Skeletal muscle tissue (tissue), 3 donors: ENCODE measurements at regions not wholly inside any gene's neighbourhood (a gene's known extent, or its start where the extent isn't known, plus 50 kb on each side); places are given as distances from the start of the nearest gene placed in this dataset.

ENCODE experiments used
- H3K27ac ChIP-seq: one replicate; pipeline ENCODE4 v1.7.0; 2013; ENCODE audit warnings: mild to moderate bottlenecking, low read depth, low read length, inconsistent platforms
- H3K27me3 ChIP-seq, 3 donors: one replicate each; pipeline ENCODE4 v1.7.0; 2013; ENCODE audit warnings: low read length in 3 of 3; ENCODE audit not compliant: control insufficient read depth in 3 of 3, insufficient read depth in 3 of 3
- H3K36me3 ChIP-seq, 3 donors: one replicate each; pipeline ENCODE4 v1.7.0; 2013; ENCODE audit warnings: low read length in 3 of 3; ENCODE audit not compliant: control insufficient read depth in 3 of 3, insufficient read depth in 3 of 3
- H3K4me1 ChIP-seq, 3 donors: one replicate each; pipeline ENCODE4 v1.7.0; 2013; ENCODE audit warnings: low read length in 3 of 3, mild to moderate bottlenecking in 3 of 3; ENCODE audit not compliant: control insufficient read depth in 3 of 3, insufficient read depth in 3 of 3
- H3K4me3 ChIP-seq, 3 donors: one replicate each; pipeline ENCODE4 v1.7.0; 2013; ENCODE audit warnings: low read length in 3 of 3
- H3K9ac ChIP-seq, 3 donors: one replicate each; pipeline ENCODE4 v1.7.0; 2013; ENCODE audit warnings: low read length in 3 of 3, mild to moderate bottlenecking in 3 of 3, moderate library complexity in 2 of 3, low read depth in 1 of 3
- H3K9me3 ChIP-seq, 3 donors: one replicate each; pipeline ENCODE4 v1.7.0; 2013; ENCODE audit warnings: low read length in 3 of 3; ENCODE audit not compliant: control insufficient read depth in 3 of 3
- donor health status: Osteomylitis.

GRCh38 chr22:49212466-49212865 lies 615.2 kb downstream of the BRD1 start:
- no peak overlapping the region for H3K27ac ChIP-seq
- H3K4me3 ChIP-seq: no peak overlapping the region
- H3K9me3 ChIP-seq: peaks cover 0 to 2% (median 0%) of the 10 kb centered on the region in 3 donors
- H3K27me3 ChIP-seq: peaks cover 6 to 16% (median 8%) of the 10 kb centered on the region in 3 donors
- H3K36me3 ChIP-seq: no peaks in the 10 kb centered on the region
- H3K9ac ChIP-seq: no peak overlapping the region
- H3K4me1 ChIP-seq: no peaks in the 10 kb centered on the region

GRCh38 chr22:49212002-49212401 lies 615.7 kb downstream of the BRD1 start:
- peaks cover 6 to 19% (median 12%) of the 10 kb centered on the region in 3 donors for H3K27me3 ChIP-seq
- no peaks in the 10 kb centered on the region for H3K4me1 ChIP-seq
- no peak overlapping the region for H3K4me3 ChIP-seq
- no peak overlapping the region for H3K27ac ChIP-seq
- no peaks in the 10 kb centered on the region for H3K36me3 ChIP-seq
- H3K9me3 ChIP-seq: peaks cover 0 to 2% (median 0%) of the 10 kb centered on the region in 3 donors
- H3K9ac ChIP-seq: no peak overlapping the region

GRCh38 chr22:49211176-49211575 lies 616.5 kb downstream of the BRD1 start:
- peaks cover 0 to 2% (median 0%) of the 10 kb centered on the region in 3 donors for H3K9me3 ChIP-seq
- H3K4me1 ChIP-seq: no peaks in the 10 kb centered on the region

GRCh38 chr22:49210606-49211005 lies 617.1 kb downstream of the BRD1 start:
- Histone ChIP-seq H3K9ac (no peak overlapping the region), H3K4me3 (no peak overlapping the region), H3K9me3 (no peaks in the 10 kb centered on the region), H3K27ac (no peak overlapping the region), H3K27me3 (peaks cover 6 to 17% (median 15%) of the 10 kb centered on the region in 3 donors), H3K36me3 (no peaks in the 10 kb centered on the region), H3K4me1 (no peaks in the 10 kb centered on the region)

More at GRCh38 chr22:49211176-49211575, 616.5 kb downstream of the BRD1 start:
- Histone ChIP-seq H3K27ac (no peak overlapping the region), H3K4me3 (no peak overlapping the region), H3K9ac (no peak overlapping the region), H3K27me3 (peaks cover 6 to 19% (median 15%) of the 10 kb centered on the region in 3 donors), H3K36me3 (no peaks in the 10 kb centered on the region)

- no peak overlapping the region for H3K9ac ChIP-seq
- H3K4me1 ChIP-seq: no peaks in the 10 kb centered on the region
- H3K27ac ChIP-seq: no peak overlapping the region
- peaks cover 10 to 19% (median 14%) of the 10 kb centered on the region in 3 donors for H3K27me3 ChIP-seq
- H3K36me3 ChIP-seq: no peaks in the 10 kb centered on the region
- H3K4me3 ChIP-seq: no peak overlapping the region
- H3K9me3 ChIP-seq: no peaks in the 10 kb centered on the region
Observed at GRCh38 chr22:49209452-49210195, 618.0 kb downstream of the BRD1 start.

- no peaks in the 10 kb centered on the region for H3K4me1 ChIP-seq
- H3K27me3 ChIP-seq: peaks cover 10 to 19% (median 11%) of the 10 kb centered on the region in 3 donors
Observed at GRCh38 chr22:49208768-49209252, 618.9 kb downstream of the BRD1 start.

GRCh38 chr22:49208004-49208402 lies 619.7 kb downstream of the BRD1 start:
- H3K9ac ChIP-seq: no peak overlapping the region
- no peak overlapping the region for H3K4me3 ChIP-seq
- H3K27ac ChIP-seq: no peak overlapping the region
- no peaks in the 10 kb centered on the region for H3K4me1 ChIP-seq
- no peaks in the 10 kb centered on the region for H3K36me3 ChIP-seq
- peaks cover 10 to 17% (median 11%) of the 10 kb centered on the region in 3 donors for H3K27me3 ChIP-seq
- no peaks in the 10 kb centered on the region for H3K9me3 ChIP-seq

More at GRCh38 chr22:49208768-49209252, 618.9 kb downstream of the BRD1 start:
- no peak overlapping the region for H3K9ac ChIP-seq
- H3K4me3 ChIP-seq: no peak overlapping the region
- no peak overlapping the region for H3K27ac ChIP-seq
- H3K9me3 ChIP-seq: no peaks in the 10 kb centered on the region
- no peaks in the 10 kb centered on the region for H3K36me3 ChIP-seq

GRCh38 chr22:49207008-49208003 lies 620.4 kb downstream of the BRD1 start:
- no peak overlapping the region for H3K9ac ChIP-seq
- no peaks in the 10 kb centered on the region for H3K36me3 ChIP-seq
- H3K9me3 ChIP-seq: no peaks in the 10 kb centered on the region
- no peak overlapping the region for H3K4me3 ChIP-seq
- H3K4me1 ChIP-seq: no peaks in the 10 kb centered on the region
- H3K27ac ChIP-seq: no peak overlapping the region
- H3K27me3 ChIP-seq: peaks cover 10 to 17% (median 11%) of the 10 kb centered on the region in 3 donors

GRCh38 chr22:49206281-49206680 lies 621.4 kb downstream of the BRD1 start:
- no peak overlapping the region for H3K4me3 ChIP-seq
- H3K9me3 ChIP-seq: no peaks in the 10 kb centered on the region
- H3K27ac ChIP-seq: no peak overlapping the region
- no peaks in the 10 kb centered on the region for H3K36me3 ChIP-seq
- H3K4me1 ChIP-seq: no peaks in the 10 kb centered on the region
- no peak overlapping the region for H3K9ac ChIP-seq
- peaks cover 10 to 19% (median 11%) of the 10 kb centered on the region in 3 donors for H3K27me3 ChIP-seq
